22Rv1 (cell line): ENCODE measurements at regions not wholly inside any gene's neighbourhood (a gene's known extent, or its start where the extent isn't known, plus 50 kb on each side); places are given as distances from the start of the nearest gene placed in this dataset.

Source experiments
- CTCF ChIP-seq: fragments of 450-650 bp; IDR thresholded peaks from 2 replicates; pipeline ENCODE4 v1.5.1; 2017; ENCODE audit warnings: mild to moderate bottlenecking
- ZFX ChIP-seq: fragments of 450-650 bp; IDR thresholded peaks from 2 replicates; pipeline ENCODE4 v1.6.1; 2017; ENCODE audit warnings: antibody characterized with exemption, borderline replicate concordance

- no peak for TF ChIP-seq CTCF
- TF ChIP-seq ZFX: no peak
Measured at GRCh38 chr6:74366634-74367033, 670.6 kb downstream of the CD109 start.
